ENCODE measurements at regions not wholly inside any gene's neighbourhood (a gene's known extent, or its start where the extent isn't known, plus 50 kb on each side); places are given as distances from the start of the nearest gene placed in this dataset.

GRCh38 chr9:75532233-75533050, 358.0 kb upstream of the PCSK5 start:
- WGBS (ENCODE audit: low lambda C conversion rate), result 2% methylated on average over 3 of the region's 3 CpGs
- no peak overlapping the region for H3K4me2 ChIP-seq (ENCODE audit: low read depth, low read length)
- no peak overlapping the region for H3K4me3 ChIP-seq (replicated peaks in 1 of 3; ENCODE audit: insufficient read depth in 1 of 3, low read depth in 2 of 3, low read length in 3 of 3)
- no peaks in the 10 kb centered on the region for H3K9me3 ChIP-seq (ENCODE audit: low read length)
- BruUV-seq (replicated peaks), result no TSS peak
- H4K20me1 ChIP-seq (ENCODE audit: insufficient read depth, low read length), result no peaks in the 10 kb centered on the region
- FAIRE-seq (no peak), ATAC-seq (no peak), DNase-seq (ENCODE audit: low spot score) (no peak)
- no peak overlapping the region for H2AFZ ChIP-seq (ENCODE audit: low read length)
- ChIA-PET POLR2A (no interaction called here), CTCF (ENCODE audit: low intra/inter-chr PET ratio, low total read pairs) (no interaction called here)
- H3K9ac ChIP-seq (ENCODE audit: insufficient read depth, low read depth, low read length), result no peak overlapping the region
- H3K36me3 ChIP-seq (replicated peaks in 1 of 2; ENCODE audit: control insufficient read depth in 1 of 2, insufficient read depth in 2 of 2, low read length in 2 of 2), result no peaks in the 10 kb centered on the region
- no peaks in the 10 kb centered on the region for H3K79me2 ChIP-seq (ENCODE audit: insufficient read depth, low read length)
- no peak overlapping the region for H3K27ac ChIP-seq (ENCODE audit: extremely low read length, insufficient read depth, low read length)
- H3K4me1 ChIP-seq (ENCODE audit: insufficient read depth, low read length), result no peaks in the 10 kb centered on the region
- no peak for TF ChIP-seq SMAD9 (CRISPR knock-in tag; IDR thresholded peaks at IDR 0.05)
- no peak for TF ChIP-seq HDAC6 (IDR thresholded peaks at IDR 0.05; ENCODE audit: low read depth, low read length)
- TF ChIP-seq HNF1A (IDR thresholded peaks at IDR 0.05; ENCODE audit: low read depth), result no peak
- TF ChIP-seq HNF1A (CRISPR knock-in tag; IDR thresholded peaks at IDR 0.05; ENCODE audit: borderline replicate concordance), result no peak
- no peak for TF ChIP-seq YY1 (IDR thresholded peaks at IDR 0.05; ENCODE audit: insufficient read depth, insufficient replicate concordance, low read depth, low read length)
- no peak for TF ChIP-seq ZSCAN29 (CRISPR knock-in tag; conservative IDR thresholded peaks at IDR 0.05)
- TF ChIP-seq MLLT10 (CRISPR knock-in tag; IDR thresholded peaks at IDR 0.05), result no peak
- TF ChIP-seq TMF1 (CRISPR knock-in tag; IDR thresholded peaks at IDR 0.05; ENCODE audit: low read depth), result no peak
- TF ChIP-seq ZNF17 (CRISPR knock-in tag; IDR thresholded peaks at IDR 0.05), result no peak
- H3K27me3 ChIP-seq (ENCODE audit: control insufficient read depth in 1 of 2, insufficient read depth in 2 of 2, low read length in 2 of 2), result no peaks in the 10 kb centered on the region
- in situ Hi-C loops (cut with HindIII; ENCODE audit: extremely low pct_ligation_motif_present, low pct_unique_long_range_greater_than_20kb) (no loop called here), intact Hi-C loops (cut with micrococcal nuclease; ENCODE audit: unreplicated experiment) (no loop called here)
